ENCODE measurements at regions not wholly inside any gene's neighbourhood (a gene's known extent, or its start where the extent isn't known, plus 50 kb on each side); places are given as distances from the start of the nearest gene placed in this dataset.
"Not testable (repeated sequence)": the region's sequence is repeated elsewhere in the genome, so short reads cannot be mapped to it uniquely, and the experiment has no call there.

GRCh38 chr19:14293816-14294170 lies 87.5 kb upstream of the ADGRE5 start:
- H3K9me3 ChIP-seq; DNase-seq; H3K4me1 ChIP-seq; H3K27ac ChIP-seq; H3K4me3 ChIP-seq; ATAC-seq; intact Hi-C loops (cut with DNase I); H3K36me3 ChIP-seq: not testable (repeated sequence)
- H3K27me3 ChIP-seq, result peaks cover 0 to 10% (median 0%) of the 10 kb centered on the region in 9 donors
- 29 to 58% (median 41%) methylated on average over 5 to 7 of the region's 7 CpGs for WGBS, 4 donors

- H3K27ac ChIP-seq; intact Hi-C loops (cut with DNase I); H3K4me1 ChIP-seq; ATAC-seq; DNase-seq; H3K9me3 ChIP-seq; H3K36me3 ChIP-seq: not testable (repeated sequence)
- H3K4me3 ChIP-seq, result peak overlapping the region in 3 of 12 donors; percentile 18 to 23 (median 22)
- peaks cover 0 to 10% (median 0%) of the 10 kb centered on the region in 9 donors for H3K27me3 ChIP-seq
- WGBS, 4 donors, result 16 to 31% (median 19%) methylated on average over 25 to 26 of the region's 26 CpGs
Measured at GRCh38 chr19:14293101-14293815, 87.3 kb upstream of the ADGRL1 start.

GRCh38 chr19:14289810-14290209 lies 83.8 kb upstream of the ADGRL1 start:
- H3K4me3 ChIP-seq, H3K9me3 ChIP-seq, H3K36me3 ChIP-seq, H3K4me1 ChIP-seq, ATAC-seq, H3K27ac ChIP-seq, DNase-seq: not testable (repeated sequence)
- intact Hi-C loops (cut with DNase I), result loop anchor here in 2 of 10 donors (5.0 to 10.0 kb wide), 2 partner anchors 143 to 145 kb away; no protein-coding TSS in a partner anchor
- WGBS, 4 donors, result 62 to 81% (median 78%) methylated on average over 15 of the region's 15 CpGs
- H3K27me3 ChIP-seq, result peaks cover 0 to 10% (median 0%) of the 10 kb centered on the region in 9 donors

- H3K4me3 ChIP-seq, DNase-seq, ATAC-seq, H3K9me3 ChIP-seq, H3K27me3 ChIP-seq, H3K36me3 ChIP-seq, H3K27ac ChIP-seq: not testable (repeated sequence)
- H3K4me1 ChIP-seq, result peaks cover 0 to 12% (median 0%) of the 10 kb centered on the region in 12 donors
- 93 to 100% (median 95%) methylated on average over 3 to 4 of the region's 4 CpGs for WGBS, 4 donors
- intact Hi-C loops (cut with DNase I), result loop anchor here in 2 of 10 donors (5.0 to 10.0 kb wide), 2 partner anchors 141 to 143 kb away; no protein-coding TSS in a partner anchor
Measured at GRCh38 chr19:14287837-14288236, 81.9 kb upstream of the ADGRL1 start.

- not testable (repeated sequence) for ATAC-seq, H3K9me3 ChIP-seq, H3K4me3 ChIP-seq, H3K36me3 ChIP-seq, H3K27ac ChIP-seq, DNase-seq, H3K27me3 ChIP-seq
- H3K4me1 ChIP-seq, result peaks cover 0 to 12% (median 0%) of the 10 kb centered on the region in 12 donors
- intact Hi-C loops (cut with DNase I), result loop anchor here in 2 of 10 donors (5.0 to 10.0 kb wide), 2 partner anchors 139 to 142 kb away; no protein-coding TSS in a partner anchor
- WGBS, 4 donors, result 35 to 48% (median 39%) methylated on average over 4 of the region's 4 CpGs
Measured at GRCh38 chr19:14286594-14286993, 80.6 kb upstream of the ADGRL1 start.

- DNase-seq, H3K27ac ChIP-seq, H3K4me3 ChIP-seq, H3K36me3 ChIP-seq, H3K27me3 ChIP-seq, ATAC-seq, H3K9me3 ChIP-seq: not testable (repeated sequence)
- 90 to 96% (median 92%) methylated on average over 9 of the region's 9 CpGs for WGBS, 4 donors
- intact Hi-C loops (cut with DNase I), result loop anchor here in 2 of 10 donors (5.0 to 10.0 kb wide), 2 partner anchors 138 to 141 kb away; no protein-coding TSS in a partner anchor
- H3K4me1 ChIP-seq, result peaks cover 0 to 12% (median 0%) of the 10 kb centered on the region in 12 donors
Measured at GRCh38 chr19:14285726-14286125, 79.8 kb upstream of the ADGRL1 start.

- H3K4me3 ChIP-seq, result peak overlapping the region in 1 of 12 donors; percentile 3
- WGBS, 4 donors, result 55 to 61% (median 61%) methylated on average over 10 to 11 of the region's 11 CpGs
- H3K27me3 ChIP-seq, H3K9me3 ChIP-seq, H3K36me3 ChIP-seq: not testable (repeated sequence)
- peak overlapping the region in 4 of 12 donors; percentile 24 to 44 (median 32) for H3K27ac ChIP-seq
- ATAC-seq, result peak in 3 of 4 donors; percentile 70 to 74 (median 73)
- intact Hi-C loops (cut with DNase I), result loop anchor here in 1 of 10 donors (10.0 kb wide), 1 partner anchor 139 kb away; no protein-coding TSS in a partner anchor
- H3K4me1 ChIP-seq, result peaks cover 0 to 12% (median 0%) of the 10 kb centered on the region in 12 donors
- peak in 2 of 5 donors; percentile 22 to 37 for DNase-seq
Measured at GRCh38 chr19:14283813-14284520, 78.0 kb upstream of the ADGRL1 start.

- ATAC-seq, result not testable (repeated sequence)
Measured at GRCh38 chr19:14279270-14279669, 73.3 kb upstream of the ADGRL1 start.

More at GRCh38 chr19:14279270-14279669, 73.3 kb upstream of the ADGRL1 start:
- H3K36me3 ChIP-seq, H3K4me3 ChIP-seq, DNase-seq, H3K27ac ChIP-seq, H3K9me3 ChIP-seq: not testable (repeated sequence)
- Histone ChIP-seq H3K4me1 (peaks cover 0 to 14% (median 0%) of the 10 kb centered on the region in 12 donors), H3K27me3 (peaks cover 0 to 31% (median 0%) of the 10 kb centered on the region in 9 donors)
- WGBS, 4 donors, result 66 to 79% (median 72%) methylated on average over 4 of the region's 4 CpGs
- intact Hi-C loops (cut with DNase I), result loop anchor here in 1 of 10 donors (10.0 kb wide), 1 partner anchor 134 kb away; no protein-coding TSS in a partner anchor
